Activated CD8-positive, alpha-beta memory T cell treated with anti-CD3 and anti-CD28 coated beads, Interleukin-2, amount 50 U/mL, for 4 hours (primary cell): ENCODE measurements at regions not wholly inside any gene's neighbourhood (a gene's known extent, or its start where the extent isn't known, plus 50 kb on each side); places are given as distances from the start of the nearest gene placed in this dataset.

Source experiments
- DNase-seq: peaks from one replicate; pipeline ENCODE4 v3.0.0-alpha.2; 2020

DNA sequence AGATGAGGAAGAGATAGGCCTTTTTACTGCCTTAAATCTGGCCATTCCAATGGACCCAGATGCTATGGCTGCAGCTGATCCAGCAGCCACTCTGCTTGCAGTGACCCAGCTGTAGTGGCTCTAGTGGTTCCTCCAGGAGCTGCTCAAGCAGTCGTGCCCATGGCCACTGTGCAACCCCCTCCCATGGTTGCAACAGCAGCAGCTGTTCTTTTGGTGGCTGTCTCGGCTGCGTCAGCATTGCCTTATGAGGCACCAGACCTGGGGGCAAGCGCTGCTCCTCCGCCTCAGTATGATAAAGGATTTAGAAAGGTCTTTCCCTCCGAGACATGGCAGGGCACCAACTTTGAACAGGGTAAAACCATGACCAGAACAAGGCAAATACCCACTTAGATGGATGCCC lies 384.9 kb upstream of the DCC start:
- no peak for DNase-seq

DNA sequence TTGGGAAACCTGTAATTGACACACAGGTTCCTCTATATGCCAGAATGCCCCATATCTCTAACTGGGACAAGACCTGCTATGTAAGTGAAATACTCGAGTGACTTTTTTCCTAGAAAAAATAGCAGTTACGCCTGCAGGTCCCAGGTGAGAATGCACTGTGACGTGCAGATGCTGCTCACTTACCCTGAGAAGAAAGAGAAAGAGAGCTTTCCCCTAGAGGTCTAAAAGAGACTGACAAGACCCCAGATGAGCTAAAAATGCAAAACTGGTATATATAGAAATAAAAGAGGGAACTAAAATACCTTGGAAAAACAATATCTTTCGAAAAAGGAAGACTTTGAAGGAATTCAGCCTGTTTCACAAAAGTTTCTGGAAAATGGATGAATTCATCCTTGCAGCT lies 383.0 kb upstream of the DCC start:
- no peak for DNase-seq

DNA sequence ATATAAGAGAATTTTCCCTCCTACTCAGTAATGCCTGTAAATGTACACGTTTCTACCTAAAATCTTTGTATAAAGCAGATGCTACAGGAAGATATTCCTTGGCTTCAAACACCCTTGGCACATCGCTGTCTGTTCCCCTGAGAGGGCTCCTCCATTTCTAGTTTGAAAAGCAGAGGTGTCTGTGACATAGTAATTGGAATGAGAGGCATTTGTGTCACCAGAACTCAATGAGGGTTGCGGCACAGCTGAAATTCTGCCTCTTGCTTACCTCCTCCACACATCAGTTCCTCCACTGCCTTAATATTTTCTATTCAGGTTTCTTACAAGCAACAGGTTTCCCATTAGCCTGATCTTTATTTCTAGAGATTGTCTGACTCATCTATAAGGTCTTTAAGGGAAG lies 359.9 kb upstream of the DCC start:
- DNase-seq = no peak

DNA sequence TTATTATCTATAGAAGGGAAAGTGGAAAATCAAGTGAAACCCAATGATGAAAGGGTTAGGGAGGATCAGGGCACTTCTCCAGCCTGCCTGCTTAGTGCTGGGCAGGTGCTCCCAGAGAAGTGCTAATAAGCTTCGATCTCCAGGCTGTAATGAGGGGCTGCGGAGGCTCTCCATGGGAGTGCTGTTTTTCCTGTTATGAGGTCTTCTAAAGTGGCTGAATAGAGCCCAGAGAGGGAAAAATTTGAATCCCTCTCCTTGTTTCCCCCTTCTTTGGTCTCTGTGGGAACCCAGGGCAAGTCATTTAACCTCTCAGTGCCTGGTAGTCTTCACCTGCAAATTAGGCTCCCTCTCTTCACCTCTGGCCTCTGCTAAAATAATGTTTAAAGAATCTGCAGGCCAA lies 351.7 kb upstream of the DCC start:
- DNase-seq = no peak

DNA sequence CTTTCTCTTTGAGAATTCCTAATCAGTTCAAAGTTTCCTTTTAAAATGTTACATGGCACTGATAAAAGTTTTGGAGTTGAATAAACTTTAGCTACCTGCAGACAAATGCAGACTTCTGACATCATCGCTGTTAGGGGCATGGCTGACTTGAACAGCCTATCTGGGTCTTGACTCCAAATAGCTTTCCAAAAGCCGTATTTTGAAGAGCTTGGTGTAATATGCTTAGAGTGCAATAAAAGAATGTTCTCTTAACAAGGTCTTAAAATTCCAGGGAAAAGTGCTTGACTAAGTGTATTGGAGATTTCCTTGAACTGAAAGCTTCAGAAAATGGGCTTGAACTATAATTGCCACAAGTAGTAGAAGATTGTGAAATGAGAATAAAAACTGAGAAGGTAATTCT lies 342.9 kb upstream of the DCC start:
- DNase-seq = no peak

DNA sequence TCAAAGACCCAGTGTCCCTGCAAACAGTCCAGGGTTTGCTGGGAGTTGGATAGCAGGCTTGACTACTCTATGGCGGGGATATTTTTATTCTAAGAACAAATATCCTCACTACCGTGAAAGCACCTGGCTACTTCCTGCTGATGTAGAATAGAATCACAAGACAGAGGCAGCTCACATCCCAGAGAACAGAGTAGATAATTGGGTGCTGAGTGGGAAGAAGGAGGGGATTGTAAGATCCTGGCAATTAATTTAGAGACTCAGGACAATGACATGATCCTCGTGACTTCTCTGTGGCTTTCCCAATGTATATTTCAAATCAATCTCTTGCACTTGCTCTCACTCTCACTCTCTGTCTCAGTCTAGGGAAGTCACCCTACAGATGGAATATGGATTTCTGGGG lies 341.9 kb upstream of the DCC start:
- no peak for DNase-seq

DNA sequence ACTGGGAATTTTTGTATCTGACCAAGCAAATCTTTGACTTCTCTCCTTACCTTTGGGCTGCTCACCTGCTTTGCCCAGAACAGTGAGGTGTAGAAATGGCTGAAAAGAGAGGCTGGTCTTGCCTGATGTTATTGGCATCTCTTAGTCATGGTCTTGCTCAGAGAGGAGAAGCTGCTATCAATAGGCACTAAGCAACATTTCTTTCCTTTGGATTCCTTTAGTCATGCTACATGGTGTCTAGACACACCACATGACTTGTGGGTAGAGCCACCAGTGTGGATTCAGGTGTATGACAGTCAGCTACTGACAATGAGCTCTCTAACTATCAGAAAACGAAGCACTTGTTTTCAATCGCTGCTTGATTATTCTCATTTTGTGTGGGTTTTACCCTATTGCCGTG lies 341.3 kb upstream of the DCC start:
- DNase-seq = no peak

DNA sequence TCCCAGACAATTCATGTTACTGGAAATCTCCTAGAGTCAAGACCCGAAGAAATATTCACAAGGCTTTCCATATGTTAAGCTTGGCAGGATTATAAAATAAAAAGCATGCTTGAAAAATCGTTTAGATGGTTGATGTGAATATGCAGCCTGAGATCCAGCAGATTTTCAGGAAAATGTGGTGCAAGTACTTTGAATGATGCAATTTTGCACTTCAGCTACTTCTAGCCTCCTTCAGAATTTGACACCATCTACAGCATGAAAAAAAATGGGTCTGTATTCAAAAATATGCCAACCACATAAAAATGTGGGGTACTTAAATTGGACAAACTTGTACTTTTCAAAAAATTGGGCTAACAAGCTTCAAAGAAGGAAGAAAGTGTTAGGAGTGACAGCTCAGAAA lies 340.6 kb upstream of the DCC start:
- no peak for DNase-seq

DNA sequence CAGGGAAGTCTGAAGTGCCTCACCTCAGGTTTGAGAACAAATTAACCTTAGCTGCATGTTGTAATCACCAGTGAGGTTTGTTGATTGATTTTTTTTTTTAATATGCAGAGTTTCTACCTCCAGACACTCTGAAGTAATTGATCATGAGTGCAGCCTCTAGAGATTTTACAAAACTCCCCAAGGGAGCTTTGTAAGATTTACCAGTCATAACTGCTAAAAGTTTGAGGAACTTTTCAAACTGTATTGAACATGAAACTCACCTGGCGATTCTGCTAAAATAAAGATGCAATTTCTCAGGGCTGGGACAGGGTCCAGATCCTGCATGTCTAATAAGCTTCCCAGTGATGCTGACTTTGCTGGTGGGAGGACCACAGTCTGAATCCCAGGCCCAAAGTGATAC lies 339.6 kb upstream of the DCC start:
- DNase-seq = no peak

DNA sequence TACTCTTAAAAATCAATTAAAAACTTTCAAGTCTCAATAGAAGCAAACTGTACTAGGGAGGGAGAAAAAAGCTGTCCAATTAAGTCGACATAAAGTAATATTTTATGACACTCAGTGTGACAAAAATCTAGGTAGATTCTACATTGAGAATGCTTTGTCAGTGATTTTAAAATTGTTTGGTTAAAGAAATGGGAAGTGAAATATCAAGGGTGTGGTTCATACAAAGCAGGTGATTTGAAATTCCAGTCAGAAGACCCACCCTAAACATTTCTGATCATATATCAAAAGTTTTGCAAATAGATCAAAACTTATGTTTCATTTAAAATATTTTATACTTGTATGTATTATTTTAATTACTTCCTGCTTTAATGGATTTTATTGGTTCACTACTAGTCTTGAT lies 338.9 kb upstream of the DCC start:
- no peak for DNase-seq

DNA sequence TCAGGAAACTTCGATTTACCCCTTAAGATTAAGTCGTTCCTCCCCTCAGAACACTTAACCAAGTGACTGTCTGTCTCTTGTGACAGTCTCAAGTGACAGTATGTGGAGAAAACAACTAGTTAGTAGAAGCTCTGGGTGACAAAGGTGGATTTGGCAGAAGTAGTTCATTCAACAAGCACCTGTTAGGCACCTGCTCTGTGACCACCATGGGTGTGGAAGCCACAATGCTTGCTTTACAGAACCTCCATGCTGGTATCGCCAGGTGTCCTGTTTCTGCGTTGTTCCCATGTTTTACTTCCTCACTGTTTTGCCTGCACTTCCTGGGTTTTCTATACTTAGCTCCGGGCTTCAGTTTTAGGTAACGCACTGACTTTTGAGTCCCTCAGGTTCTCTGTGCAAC lies 337.4 kb upstream of the DCC start:
- no peak for DNase-seq

DNA sequence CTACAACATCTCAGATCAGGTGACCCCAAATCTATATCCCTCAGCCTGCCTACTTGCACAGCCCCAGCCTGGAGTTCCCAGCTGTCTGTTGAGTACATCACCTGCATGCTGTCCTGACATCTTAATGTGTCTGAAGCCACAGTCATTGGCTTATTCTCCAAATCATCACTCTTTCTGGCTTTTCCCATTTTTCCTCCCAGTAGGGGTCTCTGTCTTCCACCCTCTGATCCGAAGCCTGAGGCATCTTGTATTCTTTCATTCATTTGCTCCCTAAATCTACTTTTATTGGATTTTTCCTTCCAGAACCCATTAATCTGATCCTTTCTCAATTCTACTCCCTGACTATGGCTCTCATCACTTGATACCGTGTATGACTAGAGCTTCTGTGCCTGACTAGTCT lies 332.9 kb upstream of the DCC start:
- no peak for DNase-seq

DNA sequence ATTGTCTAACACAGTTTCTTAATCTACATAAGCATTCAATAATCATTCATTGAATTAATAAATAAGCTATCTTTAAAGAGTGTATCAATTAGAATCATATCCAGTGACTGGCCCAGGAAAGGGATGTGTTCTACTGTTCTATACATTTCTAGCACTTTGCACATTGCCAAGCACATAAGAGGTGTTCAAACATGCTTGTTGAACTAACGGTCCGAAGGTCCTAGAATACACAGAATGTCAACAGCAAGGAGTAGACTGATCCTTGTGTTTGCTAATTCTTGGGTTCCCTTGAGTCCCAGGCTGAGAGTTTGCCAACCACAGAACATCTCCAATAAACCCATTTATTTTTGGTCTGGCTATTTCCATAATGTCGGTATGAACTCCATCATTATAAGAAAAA lies 331.7 kb upstream of the DCC start:
- no peak for DNase-seq

DNA sequence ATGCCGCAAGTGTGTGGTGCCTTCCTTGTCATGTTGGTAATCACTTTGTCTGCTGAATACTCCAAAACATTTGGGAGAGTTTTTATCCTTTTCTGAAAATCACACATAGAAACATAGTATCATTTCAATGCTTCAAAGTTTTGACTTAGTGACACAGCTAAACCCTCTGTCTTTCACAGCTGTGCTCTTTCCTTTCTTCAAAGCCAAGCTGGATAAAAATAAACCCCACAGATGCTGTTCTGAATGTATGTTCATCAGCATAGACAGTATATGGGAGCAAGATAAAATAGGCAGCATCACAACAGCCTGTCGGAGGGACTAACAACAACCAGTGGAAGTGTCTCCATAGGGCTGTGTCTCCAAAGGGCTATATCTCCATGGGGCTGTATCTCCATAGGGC lies 331.3 kb upstream of the DCC start:
- DNase-seq = no peak

DNA sequence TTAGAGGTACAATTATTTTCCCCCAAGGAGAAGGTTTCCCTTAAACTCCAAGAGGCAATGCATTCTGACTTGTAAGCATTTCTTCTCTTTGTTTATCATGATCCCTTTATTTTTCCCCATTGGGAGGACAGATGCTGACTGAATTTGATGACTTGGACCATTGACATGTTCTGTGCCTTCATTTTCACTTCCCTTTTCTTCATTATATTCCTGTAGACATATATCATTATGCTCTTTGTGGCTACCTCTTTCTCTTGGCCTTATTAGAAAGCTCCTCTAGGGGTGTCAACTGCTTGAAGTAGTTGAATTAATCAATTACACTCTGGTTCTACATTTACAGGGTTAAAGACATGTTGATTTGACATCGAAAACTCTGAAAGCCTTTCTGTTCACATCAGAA lies 330.0 kb upstream of the DCC start:
- no peak for DNase-seq

DNA sequence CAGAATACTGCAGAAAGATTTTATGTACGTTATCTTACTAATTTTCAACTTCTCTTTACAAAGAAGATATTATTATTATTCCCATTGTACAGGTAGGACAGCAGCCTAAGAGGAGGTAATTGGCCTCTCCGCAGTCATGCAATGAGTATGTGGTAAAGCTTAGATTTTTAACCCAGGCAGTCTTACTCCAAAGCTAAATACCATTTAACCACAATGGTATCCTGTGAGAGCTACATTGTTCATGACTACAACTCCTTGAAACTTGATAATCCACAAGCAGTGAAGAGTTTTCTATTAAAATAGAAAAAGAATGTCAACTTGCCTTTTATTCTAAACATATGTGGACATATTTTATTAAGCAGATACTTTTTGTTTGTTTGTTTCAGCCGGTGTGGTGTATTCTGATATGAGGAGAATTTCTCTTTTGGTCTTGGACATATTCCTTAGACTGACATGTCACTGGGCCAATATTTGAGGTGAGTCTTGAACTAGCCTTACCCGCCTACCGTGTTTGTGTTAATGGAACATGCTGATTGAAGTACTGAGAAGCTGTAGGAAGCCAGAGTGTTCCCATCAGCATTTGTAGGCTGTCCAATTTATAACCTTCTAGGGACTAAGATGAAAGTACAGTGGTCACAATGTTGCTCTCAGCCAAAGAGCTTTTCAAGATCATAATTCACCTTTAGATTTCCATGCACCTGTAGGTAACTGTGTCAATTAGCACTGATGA lies 293.9 kb upstream of the DCC start:
- no peak for DNase-seq

DNA sequence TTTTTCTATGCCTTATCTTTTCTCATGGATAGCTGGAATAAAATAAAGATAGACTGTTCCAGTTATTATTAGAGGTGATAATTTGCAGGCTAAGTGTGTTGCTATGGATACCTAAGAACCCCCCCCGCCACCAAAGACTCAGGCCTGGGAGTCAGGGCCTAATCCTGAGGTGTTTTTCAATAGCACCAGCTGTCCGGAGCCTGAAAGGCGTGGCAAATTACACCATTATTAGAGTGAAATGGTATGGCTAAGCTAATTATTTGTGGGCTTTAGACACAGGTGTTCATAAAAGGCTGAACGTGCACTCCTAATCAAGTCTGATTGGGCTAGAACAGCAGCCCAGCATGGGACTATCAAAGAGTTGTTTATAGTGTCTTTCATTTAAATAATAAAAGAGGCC lies 293.2 kb upstream of the DCC start:
- DNase-seq = no peak

DNA sequence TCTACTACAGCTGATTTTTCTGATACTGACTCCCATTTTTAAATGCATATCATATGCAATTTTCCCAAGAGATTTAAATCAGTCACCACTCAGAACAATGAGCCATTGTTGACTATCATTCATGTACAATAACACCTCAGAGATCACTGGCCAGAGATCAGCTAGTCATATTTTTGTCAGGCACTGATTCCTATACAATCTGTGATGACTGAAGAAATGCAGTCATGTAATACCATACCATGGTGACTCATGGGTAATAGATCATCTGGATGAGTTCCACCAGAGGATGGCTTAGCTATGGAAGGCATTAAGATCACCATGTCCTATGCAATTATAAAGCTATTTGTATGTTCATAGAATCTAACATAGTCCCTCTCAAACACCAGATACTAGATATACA lies 285.7 kb upstream of the DCC start:
- DNase-seq = no peak

DNA sequence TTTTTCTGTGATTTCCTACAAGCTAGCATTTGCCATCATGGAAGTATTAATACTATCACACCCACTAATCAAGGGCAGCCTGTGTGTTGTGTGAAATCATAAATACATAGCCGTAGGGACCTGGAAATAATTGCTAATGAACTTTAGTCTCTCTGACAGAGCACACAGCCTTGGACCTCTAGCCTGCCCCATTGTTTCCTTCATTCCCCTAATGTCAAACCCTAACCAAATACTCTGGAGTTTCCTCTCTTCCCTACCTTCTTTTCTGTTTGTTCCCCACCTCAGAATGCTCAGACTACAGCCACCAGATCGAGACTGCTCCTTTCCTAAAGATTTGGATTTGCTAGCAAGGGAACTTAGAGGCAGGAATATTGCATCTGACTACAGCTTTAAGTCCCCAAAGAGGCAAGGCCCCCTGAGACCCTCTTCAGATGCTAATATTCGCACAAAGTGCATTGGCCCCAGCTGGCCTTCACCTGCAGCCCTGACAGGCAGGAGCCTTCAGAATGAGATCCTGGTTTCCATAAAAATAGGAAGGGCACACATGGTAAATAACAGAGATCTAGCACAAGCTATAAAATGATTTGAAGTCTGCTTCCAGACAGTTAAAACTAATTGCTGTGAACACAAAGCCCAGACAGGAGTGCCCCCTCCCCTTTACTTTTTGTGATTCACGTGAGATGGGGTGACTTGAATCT lies 279.2 kb upstream of the DCC start:
- no peak for DNase-seq

DNA sequence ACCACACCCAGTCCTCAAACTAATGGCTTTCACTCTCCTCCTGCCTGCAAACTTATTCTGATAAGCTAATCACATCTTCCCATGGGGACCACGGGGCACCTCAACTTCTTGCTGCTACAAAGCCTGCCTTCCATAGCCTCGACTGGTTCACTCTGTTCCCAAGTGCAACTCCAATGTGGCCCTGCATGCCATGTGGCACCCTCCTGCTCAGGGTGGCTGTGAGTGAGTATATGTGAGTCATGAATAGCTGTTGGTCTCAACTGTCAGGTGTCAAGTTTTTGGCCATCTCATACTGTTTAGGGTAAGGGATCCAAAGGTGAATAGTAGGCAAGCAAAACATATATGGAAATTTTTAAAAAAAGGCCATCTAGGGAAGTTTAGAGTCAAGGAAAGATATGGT lies 276.1 kb upstream of the DCC start:
- no peak for DNase-seq

DNA sequence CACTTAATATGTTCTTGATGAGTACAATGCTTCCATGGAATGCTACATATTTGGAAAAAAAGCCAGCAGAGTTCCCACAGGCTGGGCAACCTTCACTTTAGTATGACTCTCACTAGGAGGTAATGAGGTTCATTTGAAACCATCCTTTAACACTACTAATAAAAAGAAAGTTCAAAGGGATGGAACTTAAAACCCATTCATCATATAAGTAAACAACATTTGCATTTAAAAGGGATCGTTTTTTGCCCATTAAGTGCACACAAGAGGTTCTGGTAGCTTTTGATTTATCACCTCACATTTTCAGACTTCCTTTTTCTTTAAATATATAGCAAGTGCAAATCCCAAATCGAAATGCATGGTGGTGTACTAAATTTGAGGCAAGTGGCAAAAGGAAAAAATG lies 270.8 kb upstream of the DCC start:
- no peak for DNase-seq

DNA sequence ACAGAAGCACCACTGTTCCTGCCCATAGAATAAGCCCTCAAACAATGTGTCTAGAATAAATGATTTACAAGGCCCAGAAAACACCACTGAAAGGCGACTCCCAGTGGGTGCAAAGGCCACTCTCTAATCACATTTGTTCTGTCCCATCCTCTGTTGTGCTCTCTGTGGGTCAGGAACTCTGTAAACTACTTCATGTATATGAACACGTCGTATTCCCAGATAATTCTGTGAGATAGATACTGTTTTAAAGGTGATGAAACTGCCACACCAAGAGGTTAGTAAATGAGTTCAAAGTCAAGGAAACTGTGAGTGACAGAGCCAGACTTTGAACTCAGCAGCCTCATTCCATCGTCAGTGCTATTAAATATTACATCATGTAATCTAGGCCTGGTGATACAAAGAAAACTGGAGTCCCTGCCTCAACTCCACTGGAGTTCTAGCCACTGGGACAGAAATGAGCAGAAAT lies 269.7 kb upstream of the DCC start:
- DNase-seq = no peak

DNA sequence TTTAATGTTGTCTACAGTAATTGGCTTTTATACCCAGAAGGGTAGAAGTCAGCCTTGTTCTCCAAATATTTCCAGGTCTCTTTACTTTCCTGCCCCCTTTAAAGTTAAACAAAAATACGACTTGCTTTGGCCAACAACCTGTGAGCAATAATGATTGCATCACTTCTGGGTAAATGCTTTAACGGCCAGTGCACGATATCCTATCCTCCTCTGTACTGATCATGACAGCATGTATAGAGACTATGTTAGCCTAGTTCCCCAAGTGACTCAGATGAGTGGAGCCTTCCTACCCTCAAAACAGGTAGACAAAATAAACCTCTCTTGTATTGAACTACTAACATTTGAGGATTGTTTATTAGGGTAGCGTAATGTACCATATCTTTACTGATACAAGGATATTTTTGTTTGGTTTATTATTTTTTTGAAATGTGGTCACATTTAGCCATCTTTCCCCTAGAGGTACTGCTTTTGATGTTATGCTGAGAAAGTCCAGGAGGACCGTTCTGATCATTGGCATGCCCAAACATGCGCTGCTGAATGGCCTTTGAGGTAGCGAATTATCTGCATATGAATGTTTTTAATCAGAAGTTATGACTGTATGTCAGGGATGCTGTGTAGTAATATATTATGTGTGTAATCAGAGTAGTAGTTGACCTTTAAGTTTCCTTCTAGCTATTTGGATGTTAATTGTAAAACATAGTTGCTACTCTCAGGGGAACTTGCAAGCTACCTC lies 262.6 kb upstream of the DCC start:
- DNase-seq = no peak

DNA sequence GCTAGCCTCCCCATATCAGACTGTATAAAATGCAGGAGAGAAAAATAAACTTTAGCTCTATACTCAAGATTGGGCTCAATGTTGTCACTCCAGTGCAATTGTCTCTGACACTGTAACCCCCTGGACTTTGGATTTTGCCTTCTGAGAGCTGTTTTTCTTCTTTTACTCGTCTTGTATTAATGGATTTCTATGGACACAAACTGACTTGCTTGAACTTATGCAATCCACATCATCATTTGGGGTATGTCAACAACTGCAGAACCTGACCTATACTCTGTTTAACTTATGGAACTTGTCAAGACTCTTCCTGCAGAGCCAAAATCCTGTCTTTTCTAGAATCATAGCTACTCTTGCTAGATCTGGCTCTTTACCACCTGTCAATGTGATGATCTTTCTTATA lies 257.8 kb upstream of the DCC start:
- no peak for DNase-seq
